HepG2 (cell line): ENCODE measurements at regions not wholly inside any gene's neighbourhood (a gene's known extent, or its start where the extent isn't known, plus 50 kb on each side); places are given as distances from the start of the nearest gene placed in this dataset.
A peak's percentile ranks its signal among the peaks of the same experiment; 100 is the strongest.

Source experiments
- ATAC-seq: fragments of 200-7000 bp; cut with Tn5 transposase; 3 replicates; pipeline ENCODE4 v1.9.1; 2020; ENCODE audit warnings: mild to moderate bottlenecking, moderate library complexity
- BruUV-seq: library from RNA; stranded (reverse); fragments of 400-500 nt; replicated peaks from 2 replicates; lab custom pipeline; 2021; lab: Mats Ljungman, UMichigan
- CTCF ChIA-PET: fragments of 300-600 bp; formaldehyde crosslinking; extraction: SDS; loops from one replicate; lab custom pipeline; 2021; ENCODE audit warnings: low total read pairs, inconsistent platforms, low intra/inter-chr PET ratio; lab: Yijun Ruan, JAX
- POLR2A ChIA-PET: fragments of 350-600 bp; sonication (Branson Sonifier 250); formaldehyde crosslinking; loops from one replicate; lab custom pipeline; 2020; ENCODE audit warnings: antibody characterized with exemption, inconsistent platforms; lab: Yijun Ruan, JAX
- DNase-seq: peaks from one replicate; pipeline ENCODE4 v3.0.0-alpha.2; 2015; ENCODE audit warnings: low spot score
- FAIRE-seq: peaks from 3 replicates; lab custom pipeline; 2011; peaks lifted over from hg19 to GRCh38; lab: Jason Lieb, UNC
- H2AFZ ChIP-seq: one replicate; pipeline ENCODE4 v1.6.1; 2011; ENCODE audit warnings: low read length, inconsistent platforms
- H3K27ac ChIP-seq: fragments of 300-600 bp; 3 replicates; pipeline ENCODE4 v1.8.0; 2011; ENCODE audit warnings: mixed run types, mild to moderate bottlenecking, mixed read lengths, low read length, inconsistent platforms; ENCODE audit not compliant: insufficient read depth; ENCODE audit errors: extremely low read length
- H3K27me3 ChIP-seq, 2 experiments: fragments of 200-600 bp in 1 of 2; 2 replicates in 1 of 2; 3 replicates in 1 of 2; pipeline versions ENCODE4 v1.6.0 to v1.8.0; 2011; ENCODE audit warnings: low read length in 2 of 2, mild to moderate bottlenecking in 2 of 2, moderate library complexity in 2 of 2, inconsistent platforms in 1 of 2; ENCODE audit not compliant: insufficient read depth in 2 of 2, control insufficient read depth in 1 of 2
- H3K36me3 ChIP-seq, 2 experiments: fragments of 200-600 bp in 1 of 2; replicated peaks in 1 of 2; 2 replicates in 1 of 2; 3 replicates in 1 of 2; pipeline versions ENCODE4 v1.5.1 to v1.8.0; 2011; ENCODE audit warnings: low read length in 2 of 2, inconsistent platforms in 1 of 2; ENCODE audit not compliant: insufficient read depth in 2 of 2, control insufficient read depth in 1 of 2
- H3K4me1 ChIP-seq: 2 replicates; pipeline ENCODE4 v1.5.1; 2012; ENCODE audit warnings: low read length, inconsistent platforms; ENCODE audit not compliant: insufficient read depth
- H3K4me2 ChIP-seq: 2 replicates; pipeline ENCODE4 v1.6.0; 2011; ENCODE audit warnings: low read depth, low read length, inconsistent platforms
- H3K4me3 ChIP-seq, 3 experiments: fragments of 200-600 bp in 1 of 3; sonication (generic), shearing (Covaris generic) in 1 of 3; replicated peaks in 1 of 3; 2 replicates each; pipeline ENCODE4 v1.5.1; 2011 to 2016; ENCODE audit warnings: low read length in 3 of 3, inconsistent platforms in 2 of 3, low read depth in 2 of 3, mild to moderate bottlenecking in 2 of 3, control low read depth in 1 of 3, mixed read lengths in 1 of 3; ENCODE audit not compliant: insufficient read depth in 1 of 3
- H3K79me2 ChIP-seq: one replicate; pipeline ENCODE4 v1.6.1; 2011; ENCODE audit warnings: low read length, inconsistent platforms; ENCODE audit not compliant: insufficient read depth
- H3K9ac ChIP-seq: 2 replicates; pipeline ENCODE4 v1.6.0; 2011; ENCODE audit warnings: mild to moderate bottlenecking, low read depth, low read length, inconsistent platforms; ENCODE audit not compliant: insufficient read depth
- H3K9me3 ChIP-seq: 2 replicates; pipeline ENCODE4 v1.5.1; 2012; ENCODE audit warnings: mild to moderate bottlenecking, low read length
- H4K20me1 ChIP-seq: 2 replicates; pipeline ENCODE4 v1.6.0; 2011; ENCODE audit warnings: inconsistent platforms, mild to moderate bottlenecking, low read length, moderate library complexity; ENCODE audit not compliant: insufficient read depth
- CEBPG ChIP-seq: IDR thresholded peaks from 2 replicates; pipeline ENCODE4 v1.6.1; 2016
- ELF4 ChIP-seq: sonication (generic); formaldehyde crosslinking; IDR thresholded peaks from 2 replicates; pipeline ENCODE4 v1.5.0; 2020; ENCODE audit warnings: missing genetic modification reagents, mild to moderate bottlenecking, moderate library complexity, borderline replicate concordance
- GFI1 ChIP-seq: sonication (generic); formaldehyde crosslinking; IDR thresholded peaks from 2 replicates; pipeline ENCODE4 v1.5.0; 2020; ENCODE audit warnings: missing genetic modification reagents, mild to moderate bottlenecking, borderline replicate concordance
- KLF11 ChIP-seq: IDR thresholded peaks from 2 replicates; pipeline ENCODE4 v1.6.1; 2016; ENCODE audit warnings: missing compliant biosample characterization
- MAFF ChIP-seq: IDR thresholded peaks from 2 replicates; pipeline ENCODE4 v1.6.1; 2011; ENCODE audit warnings: low read depth, low read length, improper control_type of control experiment
- REL ChIP-seq: sonication (generic); formaldehyde crosslinking; conservative IDR thresholded peaks from 2 replicates; pipeline ENCODE4 v1.8.0; 2022; ENCODE audit warnings: mild to moderate bottlenecking, missing genetic modification reagents, moderate library complexity
- ZFX ChIP-seq: sonication (generic); formaldehyde crosslinking; IDR thresholded peaks from 2 replicates; pipeline ENCODE4 v1.4.0; 2020; ENCODE audit warnings: mild to moderate bottlenecking, low read depth, missing genetic modification reagents, moderate library complexity
- ZNF460 ChIP-seq: sonication (generic); formaldehyde crosslinking; IDR thresholded peaks from 2 replicates; pipeline ENCODE4 v1.5.1; 2020; ENCODE audit warnings: missing genetic modification reagents, mild to moderate bottlenecking, borderline replicate concordance
- WGBS: methylation state at CpG from one replicate; pipeline ENCODE4 v1.1.6; 2017; ENCODE audit warnings: low lambda C conversion rate; 5-methylcytosine and 5-hydroxymethylcytosine counted together
- in situ Hi-C: cut with HindIII; loops from 2 replicates; pipeline ENCODE4 v1.10.0; 2017; ENCODE audit warnings: low pct_unique_long_range_greater_than_20kb; ENCODE audit not compliant: extremely low pct_ligation_motif_present
- intact Hi-C: fragments of 100-400 bp; cut with micrococcal nuclease; formaldehyde crosslinking; loops from one replicate; pipeline ENCODE4 v1.10.0; 2022; ENCODE audit not compliant: unreplicated experiment
- TF ChIP-seq, protein P1 (sequence below): sonication (generic); formaldehyde crosslinking; conservative IDR thresholded peaks from 2 replicates; pipeline ENCODE4 v1.8.1; 2023; ENCODE audit warnings: missing genetic modification reagents
- TF ChIP-seq, protein P2 (sequence below): IDR thresholded peaks from 2 replicates; pipeline ENCODE4 v1.6.1; 2016; ENCODE audit warnings: low read depth, missing genetic modification reagents, missing compliant biosample characterization

DNA sequence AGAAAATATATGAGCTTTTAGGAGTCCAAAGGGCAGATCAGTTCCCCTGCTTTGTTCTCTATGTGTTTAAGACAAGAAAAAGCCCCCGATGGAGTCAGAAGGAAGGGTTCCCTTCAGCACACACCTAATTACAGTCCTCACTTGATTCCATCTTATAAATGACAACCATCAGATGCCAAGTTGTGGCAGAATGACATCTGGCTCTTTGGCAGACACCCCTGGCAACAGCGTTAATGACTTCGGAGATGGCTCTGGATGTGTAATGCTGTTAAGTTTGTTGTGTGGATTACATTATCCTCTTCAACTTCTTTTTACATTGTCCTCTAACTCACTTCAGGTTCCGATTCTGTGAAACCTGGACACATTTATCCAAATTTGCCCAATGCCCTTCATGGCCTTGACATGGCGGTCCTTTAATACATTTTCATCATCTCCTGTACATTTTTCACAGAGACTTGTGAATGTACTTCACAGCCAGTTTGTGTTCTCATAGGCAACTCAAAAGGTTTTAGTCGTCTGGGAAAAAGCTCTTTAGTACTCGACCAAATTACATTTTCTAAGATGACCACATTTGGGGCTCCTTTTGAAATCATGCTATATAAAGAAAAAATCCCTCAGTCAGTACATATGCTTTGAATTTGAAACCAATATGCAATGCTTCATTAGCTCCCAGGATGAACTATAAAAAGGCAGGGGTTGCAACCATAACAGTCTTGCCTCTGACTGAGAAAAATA, 667.8 kb downstream of the NOVA1 start:
- H3K9me3 ChIP-seq: peaks cover 99% of the 10 kb centered on the region
- no peaks in the 10 kb centered on the region for H3K36me3 ChIP-seq
- WGBS: 1% methylated on average over 7 of the region's 7 CpGs
- TF ChIP-seq, protein P1, sequence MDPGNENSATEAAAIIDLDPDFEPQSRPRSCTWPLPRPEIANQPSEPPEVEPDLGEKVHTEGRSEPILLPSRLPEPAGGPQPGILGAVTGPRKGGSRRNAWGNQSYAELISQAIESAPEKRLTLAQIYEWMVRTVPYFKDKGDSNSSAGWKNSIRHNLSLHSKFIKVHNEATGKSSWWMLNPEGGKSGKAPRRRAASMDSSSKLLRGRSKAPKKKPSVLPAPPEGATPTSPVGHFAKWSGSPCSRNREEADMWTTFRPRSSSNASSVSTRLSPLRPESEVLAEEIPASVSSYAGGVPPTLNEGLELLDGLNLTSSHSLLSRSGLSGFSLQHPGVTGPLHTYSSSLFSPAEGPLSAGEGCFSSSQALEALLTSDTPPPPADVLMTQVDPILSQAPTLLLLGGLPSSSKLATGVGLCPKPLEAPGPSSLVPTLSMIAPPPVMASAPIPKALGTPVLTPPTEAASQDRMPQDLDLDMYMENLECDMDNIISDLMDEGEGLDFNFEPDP (CRISPR knock-in tag): 0 out of 2 replicates have a peak, but pooled peaks have one; percentile 25
- no peak for TF ChIP-seq ELF4 (CRISPR knock-in tag)
- TF ChIP-seq, all 625 proteins: peak for 1
- Histone ChIP-seq H3K4me2 (no peak overlapping the region), H3K79me2 (no peaks in the 10 kb centered on the region), H2AFZ (no peak overlapping the region), H3K27me3 (no peaks in the 10 kb centered on the region), H3K4me3 (no peak overlapping the region), H3K9ac (no peak overlapping the region), H3K4me1 (no peaks in the 10 kb centered on the region), H3K27ac (no peak overlapping the region), H4K20me1 (no peaks in the 10 kb centered on the region)
- no TSS peak for BruUV-seq
- FAIRE-seq (no peak), DNase-seq (no peak), ATAC-seq (no peak)
- ChIA-PET CTCF (no interaction called here), POLR2A (no interaction called here)
- intact Hi-C loops: no loop called here
- in situ Hi-C loops: no loop called here

DNA sequence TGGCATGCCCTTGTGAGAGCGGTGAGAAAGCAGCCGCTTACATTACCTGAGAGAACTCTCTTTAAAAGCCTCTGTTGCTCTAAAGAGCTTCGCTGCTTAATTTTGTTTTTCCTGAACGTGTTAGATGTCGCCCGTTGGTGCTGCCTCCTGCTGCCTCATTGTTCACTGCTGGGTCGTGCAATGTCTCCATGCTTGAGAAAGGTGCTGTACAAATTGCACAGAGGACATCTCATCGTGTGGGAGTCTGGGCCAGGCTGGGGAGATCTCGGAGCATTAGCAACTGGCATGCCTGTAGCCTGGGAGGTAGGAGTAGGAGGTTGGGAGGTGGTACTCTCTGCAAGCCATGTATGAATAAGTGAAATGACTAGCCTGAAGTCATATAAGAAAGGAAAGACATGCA, 686.0 kb downstream of the NOVA1 start:
- CTCF ChIA-PET: no interaction called here
- 4% methylated on average over 9 of the region's 9 CpGs for WGBS
- no peaks in the 10 kb centered on the region for H3K4me1 ChIP-seq
- no peak overlapping the region for H3K4me3 ChIP-seq
- no peak overlapping the region for H2AFZ ChIP-seq
- H3K9me3 ChIP-seq: peaks cover 96% of the 10 kb centered on the region
- no peak overlapping the region for H3K27ac ChIP-seq
- H4K20me1 ChIP-seq: no peaks in the 10 kb centered on the region
- POLR2A ChIA-PET: no interaction called here
- TF ChIP-seq KLF11 (CRISPR knock-in tag): no peak
- TF ChIP-seq MAFF: no peak
- no peak for TF ChIP-seq ZFX
- TF ChIP-seq REL (CRISPR knock-in tag): no peak
- no peak for TF ChIP-seq ZNF460 (CRISPR knock-in tag)
- TF ChIP-seq, protein P2, sequence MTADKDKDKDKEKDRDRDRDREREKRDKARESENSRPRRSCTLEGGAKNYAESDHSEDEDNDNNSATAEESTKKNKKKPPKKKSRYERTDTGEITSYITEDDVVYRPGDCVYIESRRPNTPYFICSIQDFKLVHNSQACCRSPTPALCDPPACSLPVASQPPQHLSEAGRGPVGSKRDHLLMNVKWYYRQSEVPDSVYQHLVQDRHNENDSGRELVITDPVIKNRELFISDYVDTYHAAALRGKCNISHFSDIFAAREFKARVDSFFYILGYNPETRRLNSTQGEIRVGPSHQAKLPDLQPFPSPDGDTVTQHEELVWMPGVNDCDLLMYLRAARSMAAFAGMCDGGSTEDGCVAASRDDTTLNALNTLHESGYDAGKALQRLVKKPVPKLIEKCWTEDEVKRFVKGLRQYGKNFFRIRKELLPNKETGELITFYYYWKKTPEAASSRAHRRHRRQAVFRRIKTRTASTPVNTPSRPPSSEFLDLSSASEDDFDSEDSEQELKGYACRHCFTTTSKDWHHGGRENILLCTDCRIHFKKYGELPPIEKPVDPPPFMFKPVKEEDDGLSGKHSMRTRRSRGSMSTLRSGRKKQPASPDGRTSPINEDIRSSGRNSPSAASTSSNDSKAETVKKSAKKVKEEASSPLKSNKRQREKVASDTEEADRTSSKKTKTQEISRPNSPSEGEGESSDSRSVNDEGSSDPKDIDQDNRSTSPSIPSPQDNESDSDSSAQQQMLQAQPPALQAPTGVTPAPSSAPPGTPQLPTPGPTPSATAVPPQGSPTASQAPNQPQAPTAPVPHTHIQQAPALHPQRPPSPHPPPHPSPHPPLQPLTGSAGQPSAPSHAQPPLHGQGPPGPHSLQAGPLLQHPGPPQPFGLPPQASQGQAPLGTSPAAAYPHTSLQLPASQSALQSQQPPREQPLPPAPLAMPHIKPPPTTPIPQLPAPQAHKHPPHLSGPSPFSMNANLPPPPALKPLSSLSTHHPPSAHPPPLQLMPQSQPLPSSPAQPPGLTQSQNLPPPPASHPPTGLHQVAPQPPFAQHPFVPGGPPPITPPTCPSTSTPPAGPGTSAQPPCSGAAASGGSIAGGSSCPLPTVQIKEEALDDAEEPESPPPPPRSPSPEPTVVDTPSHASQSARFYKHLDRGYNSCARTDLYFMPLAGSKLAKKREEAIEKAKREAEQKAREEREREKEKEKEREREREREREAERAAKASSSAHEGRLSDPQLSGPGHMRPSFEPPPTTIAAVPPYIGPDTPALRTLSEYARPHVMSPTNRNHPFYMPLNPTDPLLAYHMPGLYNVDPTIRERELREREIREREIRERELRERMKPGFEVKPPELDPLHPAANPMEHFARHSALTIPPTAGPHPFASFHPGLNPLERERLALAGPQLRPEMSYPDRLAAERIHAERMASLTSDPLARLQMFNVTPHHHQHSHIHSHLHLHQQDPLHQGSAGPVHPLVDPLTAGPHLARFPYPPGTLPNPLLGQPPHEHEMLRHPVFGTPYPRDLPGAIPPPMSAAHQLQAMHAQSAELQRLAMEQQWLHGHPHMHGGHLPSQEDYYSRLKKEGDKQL (CRISPR knock-in tag): no peak
- TF ChIP-seq GFI1 (CRISPR knock-in tag): no peak
- no peak for TF ChIP-seq CEBPG (CRISPR knock-in tag)
- TF ChIP-seq, all 625 proteins: peak for 0
- no peak for FAIRE-seq
- Histone ChIP-seq H3K36me3 (no peaks in the 10 kb centered on the region), H3K4me2 (no peak overlapping the region), H3K27me3 (no peaks in the 10 kb centered on the region), H3K9ac (no peak overlapping the region), H3K79me2 (no peaks in the 10 kb centered on the region)
- ATAC-seq: no peak
- in situ Hi-C loops: no loop called here
- no peak for DNase-seq
- BruUV-seq: no TSS peak
- intact Hi-C loops: no loop called here
